B cell (primary cell): ENCODE measurements at regions not wholly inside any gene's neighbourhood (a gene's known extent, or its start where the extent isn't known, plus 50 kb on each side); places are given as distances from the start of the nearest gene placed in this dataset.

Experiments
- ATAC-seq: fragments of 200-7000 bp; cut with Tn5 transposase; one replicate; pipeline ENCODE4 v1.10.0; 2021; ENCODE audit warnings: low read depth, mild to moderate bottlenecking, moderate number of reproducible peaks, moderate library complexity
- CTCF ChIA-PET: fragments of 350-600 bp; sonication (Branson Sonifier 250); formaldehyde crosslinking; loops from one replicate; lab custom pipeline; 2021; ENCODE audit warnings: antibody characterized with exemption, inconsistent platforms; lab: Charles Lee
- POLR2A ChIA-PET: fragments of 350-600 bp; sonication (Branson Sonifier 250); formaldehyde crosslinking; loops from one replicate; lab custom pipeline; 2021; ENCODE audit warnings: antibody characterized with exemption; lab: Charles Lee
- DNase-seq: peaks from one replicate; pipeline ENCODE4 v3.0.0; 2013
- H2AFZ ChIP-seq: 2 replicates; pipeline ENCODE4 v1.6.1; 2012; ENCODE audit warnings: mild to moderate bottlenecking, low read depth, low read length; ENCODE audit not compliant: insufficient read depth, poor library complexity, severe bottlenecking
- H3K27ac ChIP-seq, 2 donors: 1 replicate in 1 of 2; 2 replicates in 1 of 2; pipeline ENCODE4 v1.5.1; 2012 to 2013; ENCODE audit warnings: low read length in 2 of 2, mild to moderate bottlenecking in 2 of 2, moderate library complexity in 1 of 2
- H3K27me3 ChIP-seq, 4 experiments: fragments of 200-600 bp in 1 of 4; sonication (generic) in 1 of 4; replicated peaks in 1 of 4; 1 replicate in 2 of 4; 2 replicates in 2 of 4; pipeline versions ENCODE4 v1.6.1 to v1.7.0; 2013 to 2016; ENCODE audit warnings: low read length in 3 of 4, mild to moderate bottlenecking in 2 of 4, mixed read lengths in 1 of 4, moderate library complexity in 1 of 4; ENCODE audit not compliant: insufficient read depth in 4 of 4, control insufficient read depth in 3 of 4; ENCODE audit errors: control extremely low read depth in 1 of 4
- H3K36me3 ChIP-seq, 2 experiments: replicated peaks in 1 of 2; 1 replicate in 1 of 2; 2 replicates in 1 of 2; pipeline versions ENCODE4 v1.6.1 to v1.7.1; 2013; ENCODE audit warnings: low read length in 1 of 2; ENCODE audit not compliant: insufficient read depth in 2 of 2, control insufficient read depth in 1 of 2; ENCODE audit errors: control extremely low read depth in 1 of 2, extremely low read depth in 1 of 2
- H3K4me1 ChIP-seq, 2 donors: fragments of 200-600 bp in 1 of 2; sonication (generic) in 1 of 2; 1 replicate in 1 of 2; 2 replicates in 1 of 2; pipeline versions ENCODE4 v1.5.1 to v1.6.1; 2013 to 2017; ENCODE audit warnings: low read length in 2 of 2; ENCODE audit not compliant: control insufficient read depth in 2 of 2, insufficient read depth in 2 of 2
- H3K4me2 ChIP-seq: replicated peaks from 2 replicates; pipeline ENCODE3; 2012; ENCODE audit warnings: mild to moderate bottlenecking, low read depth, low read length; ENCODE audit not compliant: poor library complexity, severe bottlenecking
- H3K4me3 ChIP-seq, 5 experiments: fragments of 200-600 bp in 1 of 5; sonication (generic) in 1 of 5; 1 replicate in 3 of 5; 2 replicates in 2 of 5; pipeline versions ENCODE4 v1.5.1 to v1.7.0; 2011 to 2016; ENCODE audit warnings: low read length in 4 of 5, mild to moderate bottlenecking in 4 of 5, low read depth in 2 of 5, control low read depth in 1 of 5, moderate library complexity in 1 of 5; ENCODE audit not compliant: insufficient read depth in 1 of 5; ENCODE audit errors: control extremely low read depth in 1 of 5, extremely low read depth in 1 of 5
- H3K79me2 ChIP-seq: fragments of 200-600 bp; sonication (generic); one replicate; pipeline ENCODE4 v1.6.0; 2016; ENCODE audit warnings: low read length; ENCODE audit not compliant: control insufficient read depth, insufficient read depth
- H3K9ac ChIP-seq: fragments of 200-600 bp; sonication (generic); 2 replicates; pipeline ENCODE4 v1.6.1; 2017; ENCODE audit warnings: mild to moderate bottlenecking, low read length, moderate library complexity
- H3K9me3 ChIP-seq, 3 donors: one replicate each; pipeline versions ENCODE4 v1.6.1 to v1.7.1; 2013; ENCODE audit warnings: low read length in 2 of 3; ENCODE audit not compliant: control insufficient read depth in 2 of 3, insufficient read depth in 1 of 3; ENCODE audit errors: control extremely low read depth in 1 of 3
- H4K20me1 ChIP-seq: 2 replicates; pipeline ENCODE4 v1.6.0; 2012; ENCODE audit warnings: mild to moderate bottlenecking, low read length; ENCODE audit not compliant: insufficient read depth, control insufficient read depth, poor library complexity, severe bottlenecking
- H3K27ac Mint-ChIP-seq: one replicate; pipeline ENCODE4 v1.8.0; 2021; ENCODE audit warnings: mixed read lengths
- H3K27me3 Mint-ChIP-seq: one replicate; pipeline ENCODE4 v1.8.0; 2021; ENCODE audit warnings: mixed read lengths
- H3K4me1 Mint-ChIP-seq: one replicate; pipeline ENCODE4 v1.8.0; 2021; ENCODE audit warnings: mixed read lengths
- H3K4me3 Mint-ChIP-seq: one replicate; pipeline ENCODE4 v1.8.0; 2021; ENCODE audit warnings: mixed read lengths
- H3K9me3 Mint-ChIP-seq: one replicate; pipeline ENCODE4 v1.8.0; 2022; ENCODE audit warnings: mixed read lengths; ENCODE audit not compliant: insufficient read depth
- CTCF ChIP-seq: fragments of 200-600 bp; IDR thresholded peaks from one replicate; pipeline ENCODE4 v1.8.0; 2022; ENCODE audit warnings: antibody characterized with exemption, mild to moderate bottlenecking
- EZH2 ChIP-seq: IDR thresholded peaks from 2 replicates; pipeline ENCODE4 v1.6.1; 2012; ENCODE audit warnings: borderline replicate concordance, low read depth, mild to moderate bottlenecking, moderate library complexity, low read length; ENCODE audit not compliant: insufficient read depth, poor library complexity, severe bottlenecking
- WGBS: methylation state at CpG from one replicate; pipeline ENCODE4 v1.1.5; 2013; ENCODE audit warnings: missing lambda C conversion rate; ENCODE audit not compliant: insufficient coverage; 5-methylcytosine and 5-hydroxymethylcytosine counted together
- intact Hi-C: fragments of 100-400 bp; cut with micrococcal nuclease; formaldehyde crosslinking; loops from one replicate; pipeline ENCODE4 v1.10.0; 2022

- H3K4me1 Mint-ChIP-seq: no peaks in the 10 kb centered on the region
- no peak overlapping the region for H2AFZ ChIP-seq
- no peak overlapping the region for H3K9ac ChIP-seq
- no peak overlapping the region for H3K27ac ChIP-seq
- ChIA-PET CTCF (no interaction called here), POLR2A (no interaction called here)
- no peaks in the 10 kb centered on the region for H3K36me3 ChIP-seq
- H3K27me3 ChIP-seq: no peaks in the 10 kb centered on the region
- H3K27ac Mint-ChIP-seq: no peak overlapping the region
- ATAC-seq (no peak), DNase-seq (no peak)
- H3K79me2 ChIP-seq: no peaks in the 10 kb centered on the region
- TF ChIP-seq CTCF (no peak), EZH2 (no peak)
- no peaks in the 10 kb centered on the region for H3K4me1 ChIP-seq
- H3K9me3 ChIP-seq: peaks cover 0 to 17% (median 0%) of the 10 kb centered on the region in 3 donors
- intact Hi-C loops: no loop called here
- 88% methylated on average over 16 of the region's 16 CpGs for WGBS
- no peak overlapping the region for H3K4me2 ChIP-seq
- no peaks in the 10 kb centered on the region for H3K27me3 Mint-ChIP-seq
- no peaks in the 10 kb centered on the region for H3K9me3 Mint-ChIP-seq
- H3K4me3 Mint-ChIP-seq: no peak overlapping the region
- H3K4me3 ChIP-seq: no peak overlapping the region
- H4K20me1 ChIP-seq: no peaks in the 10 kb centered on the region
Measured at GRCh38 chr10:128483216-128483615, 357.0 kb upstream of the MKI67 start.

DNA sequence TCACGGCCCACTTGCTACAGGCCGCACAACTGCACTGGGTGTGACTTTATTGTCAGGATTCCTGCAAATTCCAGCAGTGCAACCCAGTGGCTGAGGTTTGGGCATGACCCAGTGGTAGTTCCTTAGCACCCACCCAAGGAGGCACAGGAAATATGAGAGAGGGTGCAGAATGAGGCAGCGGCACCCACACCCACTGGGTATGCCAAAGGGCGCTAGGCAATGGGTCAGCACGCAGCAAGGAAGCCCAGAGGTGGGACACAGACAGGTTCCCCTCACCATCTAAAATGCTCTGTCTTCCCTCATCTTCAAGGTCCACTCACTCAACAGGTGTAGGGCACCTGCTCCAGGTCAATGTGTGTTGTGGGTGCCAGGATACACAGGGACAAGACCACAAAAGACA lies 357.8 kb upstream of the MKI67 start:
- WGBS: 100% methylated on average over 2 of the region's 5 CpGs
- H3K4me2 ChIP-seq: no peak overlapping the region
- ATAC-seq: no peak

More for the DNA sequence above, 357.8 kb upstream of the MKI67 start:
- POLR2A ChIA-PET: no interaction called here
- H3K4me3 ChIP-seq: no peak overlapping the region
- no peaks in the 10 kb centered on the region for H3K27me3 Mint-ChIP-seq
- H3K36me3 ChIP-seq: no peaks in the 10 kb centered on the region
- DNase-seq: no peak
- H3K9me3 ChIP-seq: peaks cover 0 to 17% (median 0%) of the 10 kb centered on the region in 3 donors
- H3K4me3 Mint-ChIP-seq: no peak overlapping the region
- no peak overlapping the region for H3K9ac ChIP-seq
- no peak overlapping the region for H2AFZ ChIP-seq
- no peak overlapping the region for H3K27ac Mint-ChIP-seq
- H3K4me1 Mint-ChIP-seq: no peaks in the 10 kb centered on the region
- TF ChIP-seq EZH2 (no peak), CTCF (no peak)
- intact Hi-C loops: no loop called here
- no peaks in the 10 kb centered on the region for H3K79me2 ChIP-seq
- no peaks in the 10 kb centered on the region for H3K4me1 ChIP-seq
- no peak overlapping the region for H3K27ac ChIP-seq
- no peaks in the 10 kb centered on the region for H3K9me3 Mint-ChIP-seq
- H3K27me3 ChIP-seq: no peaks in the 10 kb centered on the region
- CTCF ChIA-PET: no interaction called here
- H4K20me1 ChIP-seq: no peaks in the 10 kb centered on the region
